ENCODE measurements at regions not wholly inside any gene's neighbourhood (a gene's known extent, or its start where the extent isn't known, plus 50 kb on each side); places are given as distances from the start of the nearest gene placed in this dataset.
"Not testable (repeated sequence)": the region's sequence is repeated elsewhere in the genome, so short reads cannot be mapped to it uniquely, and the experiment has no call there.

GRCh38 chr4:38338939-38339338 lies 325.1 kb upstream of the KLF3 start:
- WGBS (ENCODE audit: insufficient coverage, low coverage, missing lambda C conversion rate): 8% methylated on average over 1 of the region's 1 CpG
- H3K79me2 ChIP-seq (ENCODE audit: control insufficient read depth, insufficient read depth, low read length); POLR2A ChIA-PET; ATAC-seq; H3K27me3 ChIP-seq (ENCODE audit: control insufficient read depth in 2 of 2, insufficient read depth in 2 of 2, low read length in 2 of 2); H3K4me2 ChIP-seq (ENCODE audit: insufficient read depth, low read length); DNase-seq (ENCODE audit: extremely low read depth in 1 of 4, low spot score in 3 of 4); H2AFZ ChIP-seq (ENCODE audit: low read depth, low read length); intact Hi-C loops (cut with micrococcal nuclease); H4K20me1 ChIP-seq (replicated peaks; ENCODE audit: control insufficient read depth, insufficient read depth, low read length); H3K9me1 ChIP-seq (ENCODE audit: control insufficient read depth, insufficient read depth, low read length); H3K9me3 ChIP-seq (replicated peaks; ENCODE audit: control insufficient read depth, insufficient read depth, low read depth, low read length); in situ Hi-C loops (cut with MboI); H3K4me3 ChIP-seq; H3K9ac ChIP-seq (ENCODE audit: insufficient read depth in 1 of 2, low read depth in 2 of 2, low read length in 2 of 2); H3K36me3 ChIP-seq (ENCODE audit: control insufficient read depth, insufficient read depth, low read length); CTCF ChIA-PET (ENCODE audit: low intra/inter-chr PET ratio); FAIRE-seq; BruUV-seq (replicated peaks); H3K4me1 ChIP-seq (replicated peaks in 1 of 2; ENCODE audit: control insufficient read depth in 2 of 2, insufficient read depth in 2 of 2, low read length in 2 of 2); H3K27ac ChIP-seq (ENCODE audit: extremely low read depth, low read depth, low read length): not testable (repeated sequence)
- peak; percentile 85 for TF ChIP-seq ZNF280A (IDR thresholded peaks at IDR 0.05; ENCODE audit: low read depth, partially characterized antibody)
- TF ChIP-seq CBX3 (IDR thresholded peaks at IDR 0.05; ENCODE audit: borderline replicate concordance in 1 of 2, low read length in 2 of 2): peak in 1 of 2 experiments; percentile 37; a peak in 1 of 3 replicates
- TF ChIP-seq CBX5 (IDR thresholded peaks at IDR 0.05; ENCODE audit: borderline replicate concordance, low read depth): peak; percentile 81
- TF ChIP-seq TRIM24 (IDR thresholded peaks at IDR 0.05): peak; percentile 24 to 72; a peak in 3 of 4 replicates
- peak; percentile 88 for TF ChIP-seq TRIM28 (IDR thresholded peaks at IDR 0.05)
- TF ChIP-seq ZEB2 (IDR thresholded peaks at IDR 0.05): 0 out of 2 replicates have a peak, but pooled peaks have one; percentile 28

- Histone ChIP-seq H2AFZ (ENCODE audit: low read depth, low read length) (no peak overlapping the region), H3K79me2 (ENCODE audit: control insufficient read depth, insufficient read depth, low read length) (no peaks in the 10 kb centered on the region), H3K36me3 (ENCODE audit: control insufficient read depth, insufficient read depth, low read length) (no peaks in the 10 kb centered on the region), H3K9ac (ENCODE audit: insufficient read depth in 1 of 2, low read depth in 2 of 2, low read length in 2 of 2) (no peak overlapping the region), H3K4me3 (no peak overlapping the region), H3K27me3 (ENCODE audit: control insufficient read depth in 2 of 2, insufficient read depth in 2 of 2, low read length in 2 of 2) (no peaks in the 10 kb centered on the region), H3K4me2 (ENCODE audit: insufficient read depth, low read length) (no peak overlapping the region), H3K4me1 (replicated peaks in 1 of 2; ENCODE audit: control insufficient read depth in 2 of 2, insufficient read depth in 2 of 2, low read length in 2 of 2) (no peaks in the 10 kb centered on the region), H3K27ac (ENCODE audit: extremely low read depth, low read depth, low read length) (no peak overlapping the region), H4K20me1 (replicated peaks; ENCODE audit: control insufficient read depth, insufficient read depth, low read length) (no peaks in the 10 kb centered on the region), H3K9me1 (ENCODE audit: control insufficient read depth, insufficient read depth, low read length) (no peaks in the 10 kb centered on the region), H3K9me3 (replicated peaks; ENCODE audit: control insufficient read depth, insufficient read depth, low read depth, low read length) (peaks cover 8% of the 10 kb centered on the region; the same call in 1 of the 2 replicates)
- intact Hi-C loops (cut with micrococcal nuclease): no loop called here
- BruUV-seq (replicated peaks): no TSS peak
- POLR2A ChIA-PET: no interaction called here
- DNase-seq (ENCODE audit: extremely low read depth in 1 of 4, low spot score in 3 of 4) (no peak), ATAC-seq (no peak), FAIRE-seq (no peak)
- in situ Hi-C loops (cut with MboI): no loop called here
- CTCF ChIA-PET (ENCODE audit: low intra/inter-chr PET ratio): no interaction called here
- WGBS (ENCODE audit: insufficient coverage, low coverage, missing lambda C conversion rate): 31% methylated on average over 2 of the region's 2 CpGs
- TF ChIP-seq THRB (CRISPR knock-in tag; conservative IDR thresholded peaks at IDR 0.05) (no peak), EP300 (IDR thresholded peaks at IDR 0.05; ENCODE audit: low read length) (no peak), ZBTB12 (CRISPR knock-in tag; IDR thresholded peaks at IDR 0.05) (no peak), SUPT5H (IDR thresholded peaks at IDR 0.05) (no peak), SOX6 (IDR thresholded peaks at IDR 0.05) (no peak)
Observed at GRCh38 chr4:38343608-38344007, 320.4 kb upstream of the KLF3 start.

Measured in K562 (cell line).